Thoracic aorta (tissue), 2 donors: ENCODE measurements at regions not wholly inside any gene's neighbourhood (a gene's known extent, or its start where the extent isn't known, plus 50 kb on each side); places are given as distances from the start of the nearest gene placed in this dataset.

Experiments used
- ATAC-seq: fragments of 150-250 bp; one replicate; pipeline ENCODE4 v1.8.0; 2017; ENCODE audit warnings: low read depth; ENCODE audit not compliant: insufficient number of reproducible peaks, low FRiP score
- DNase-seq: peaks from one replicate; pipeline ENCODE4 v3.0.0-alpha.2; 2020; ENCODE audit warnings: low spot score
- H3K27ac ChIP-seq, 2 donors: fragments of 200-600 bp; sonication (generic); 1 replicate in 1 of 2; 2 replicates in 1 of 2; pipeline ENCODE4 v1.5.1; 2016; ENCODE audit warnings: mild to moderate bottlenecking in 2 of 2, moderate library complexity in 2 of 2
- H3K27me3 ChIP-seq: fragments of 200-600 bp; sonication (generic); replicated peaks from 2 replicates; pipeline ENCODE4 v1.6.0; 2016; ENCODE audit warnings: mild to moderate bottlenecking; ENCODE audit not compliant: insufficient read depth
- H3K36me3 ChIP-seq: fragments of 200-600 bp; sonication (generic); one replicate; pipeline ENCODE4 v1.5.1; 2016
- H3K4me1 ChIP-seq, 2 donors: fragments of 200-600 bp; sonication (generic); 1 replicate in 1 of 2; 2 replicates in 1 of 2; pipeline versions ENCODE4 v1.5.1 to v1.6.0; 2016; ENCODE audit warnings: low read depth in 2 of 2, mild to moderate bottlenecking in 1 of 2; ENCODE audit not compliant: control insufficient read depth in 1 of 2
- H3K4me3 ChIP-seq: fragments of 200-600 bp; sonication (generic); 2 replicates; pipeline ENCODE4 v1.5.1; 2016; ENCODE audit warnings: mild to moderate bottlenecking
- H3K9me3 ChIP-seq: fragments of 200-600 bp; sonication (generic); 2 replicates; pipeline ENCODE4 v1.5.1; 2016
- CTCF ChIP-seq: fragments of 200-600 bp; sonication (generic); IDR thresholded peaks from one replicate; pipeline ENCODE4 v1.5.1; 2019; ENCODE audit warnings: antibody characterized with exemption

DNA sequence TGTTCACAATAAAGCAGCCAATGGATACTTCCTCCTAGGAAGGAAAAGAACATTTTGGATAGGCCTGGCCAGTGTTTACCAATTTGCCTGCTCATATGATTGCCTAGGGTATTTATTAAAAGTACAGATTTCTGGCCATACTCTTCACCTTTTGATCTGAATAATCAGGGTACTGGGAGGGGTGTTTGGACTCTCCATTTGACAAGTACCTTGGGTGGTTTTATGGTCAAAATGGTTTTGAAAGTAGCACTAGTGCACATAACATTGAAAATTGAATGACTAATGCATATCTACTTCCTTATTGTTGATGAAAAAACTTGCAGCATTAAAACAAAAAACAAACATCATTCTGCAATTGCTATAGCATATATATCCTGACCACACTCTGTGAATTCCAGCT is 333.3 kb upstream of the CDH2 start:
- no peaks in the 10 kb centered on the region for H3K4me1 ChIP-seq
- no peaks in the 10 kb centered on the region for H3K9me3 ChIP-seq
- H3K36me3 ChIP-seq: no peaks in the 10 kb centered on the region
- H3K27ac ChIP-seq: no peak overlapping the region
- no peak for TF ChIP-seq CTCF
- no peaks in the 10 kb centered on the region for H3K27me3 ChIP-seq
- H3K4me3 ChIP-seq: no peak overlapping the region
- ATAC-seq (no peak), DNase-seq (no peak)

- Histone ChIP-seq H3K4me1 (no peaks in the 10 kb centered on the region), H3K27ac (no peak overlapping the region), H3K36me3 (no peaks in the 10 kb centered on the region), H3K27me3 (no peaks in the 10 kb centered on the region), H3K4me3 (no peak overlapping the region), H3K9me3 (no peaks in the 10 kb centered on the region)
- DNase-seq: no peak
- ATAC-seq: no peak
- no peak for TF ChIP-seq CTCF
These were observed 327.1 kb upstream of the CDH2 start for GRCh38 chr18:28504066-28504465.

DNA sequence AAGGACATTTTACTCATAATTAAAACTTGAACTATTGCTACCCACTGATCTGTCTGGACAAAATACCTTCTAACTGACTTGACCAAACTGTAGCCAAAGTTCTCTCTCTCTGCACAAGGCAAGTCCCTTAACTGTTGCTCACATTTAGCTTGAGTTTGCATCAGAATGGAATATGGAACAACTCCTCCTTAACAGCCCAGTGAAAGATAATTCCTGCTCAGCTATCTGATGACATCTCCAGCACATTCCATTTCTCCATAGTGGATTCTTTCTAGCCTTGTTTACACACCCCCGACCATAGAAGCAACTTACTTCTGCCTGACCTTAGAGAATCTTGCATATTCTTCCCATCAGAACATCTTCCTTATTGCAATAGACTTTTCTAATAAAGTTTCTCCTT is 317.2 kb upstream of the CDH2 start:
- H3K4me3 ChIP-seq: no peak overlapping the region
- H3K27ac ChIP-seq: no peak overlapping the region
- no peak for DNase-seq
- no peaks in the 10 kb centered on the region for H3K36me3 ChIP-seq
- H3K4me1 ChIP-seq: no peaks in the 10 kb centered on the region
- H3K9me3 ChIP-seq: no peaks in the 10 kb centered on the region
- ATAC-seq: no peak
- no peaks in the 10 kb centered on the region for H3K27me3 ChIP-seq
- TF ChIP-seq CTCF: no peak

DNA sequence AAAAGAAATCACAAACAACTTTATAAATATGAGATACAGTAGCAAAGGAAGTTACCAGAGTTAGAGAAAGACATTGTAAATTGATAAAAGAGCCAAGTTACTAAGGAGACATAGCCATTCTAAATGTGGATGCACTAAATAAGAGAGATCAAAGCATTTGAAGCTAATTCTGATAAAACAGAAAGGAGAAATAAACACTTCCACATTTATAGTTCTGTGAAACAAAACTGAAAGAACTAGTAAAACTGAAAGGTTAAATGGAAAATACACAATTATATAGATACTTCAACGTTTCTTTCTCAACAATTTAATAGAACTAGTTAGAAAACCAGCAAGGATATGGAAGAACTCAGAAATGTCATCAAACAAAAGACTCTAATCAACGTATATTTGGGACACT is 309.0 kb upstream of the CDH2 start:
- no peak for TF ChIP-seq CTCF
- no peak overlapping the region for H3K4me3 ChIP-seq

GRCh38 chr18:28485210-28485801 is 308.4 kb upstream of the CDH2 start:
- ATAC-seq: no peak

More for the DNA sequence above, 309.0 kb upstream of the CDH2 start:
- DNase-seq (no peak), ATAC-seq (no peak)
- H3K4me1 ChIP-seq: no peaks in the 10 kb centered on the region
- H3K27me3 ChIP-seq: no peaks in the 10 kb centered on the region
- H3K9me3 ChIP-seq: no peaks in the 10 kb centered on the region
- no peaks in the 10 kb centered on the region for H3K36me3 ChIP-seq
- H3K27ac ChIP-seq: no peak overlapping the region

More at GRCh38 chr18:28485210-28485801, 308.4 kb upstream of the CDH2 start:
- Histone ChIP-seq H3K27ac (no peak overlapping the region), H3K4me1 (no peaks in the 10 kb centered on the region), H3K9me3 (no peaks in the 10 kb centered on the region), H3K36me3 (no peaks in the 10 kb centered on the region), H3K4me3 (no peak overlapping the region), H3K27me3 (no peaks in the 10 kb centered on the region)
- TF ChIP-seq CTCF: no peak
- no peak for DNase-seq
